ENCODE measurements at regions not wholly inside any gene's neighbourhood (a gene's known extent, or its start where the extent isn't known, plus 50 kb on each side); places are given as distances from the start of the nearest gene placed in this dataset.

DNA sequence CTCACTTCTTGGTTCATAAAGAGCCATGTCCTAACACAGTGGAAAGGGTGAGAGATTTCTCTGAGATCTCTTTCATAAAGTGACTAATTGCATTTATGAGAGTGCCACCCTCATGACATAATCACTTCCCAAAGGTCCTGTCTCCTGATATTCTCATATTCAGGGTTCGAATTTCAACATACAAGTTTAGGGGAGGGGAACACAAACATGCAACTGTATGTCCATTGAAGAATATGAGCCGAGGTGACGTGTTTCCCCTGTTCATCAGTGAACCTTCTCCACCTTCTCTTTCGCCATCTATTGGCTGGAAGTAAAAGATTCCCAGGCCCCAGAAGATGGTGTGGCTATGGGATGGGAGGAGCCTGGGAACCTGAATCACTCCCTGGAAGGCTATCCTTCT lies 354.2 kb upstream of the ATP2B1 start (continued):
- TF ChIP-seq, protein P1, sequence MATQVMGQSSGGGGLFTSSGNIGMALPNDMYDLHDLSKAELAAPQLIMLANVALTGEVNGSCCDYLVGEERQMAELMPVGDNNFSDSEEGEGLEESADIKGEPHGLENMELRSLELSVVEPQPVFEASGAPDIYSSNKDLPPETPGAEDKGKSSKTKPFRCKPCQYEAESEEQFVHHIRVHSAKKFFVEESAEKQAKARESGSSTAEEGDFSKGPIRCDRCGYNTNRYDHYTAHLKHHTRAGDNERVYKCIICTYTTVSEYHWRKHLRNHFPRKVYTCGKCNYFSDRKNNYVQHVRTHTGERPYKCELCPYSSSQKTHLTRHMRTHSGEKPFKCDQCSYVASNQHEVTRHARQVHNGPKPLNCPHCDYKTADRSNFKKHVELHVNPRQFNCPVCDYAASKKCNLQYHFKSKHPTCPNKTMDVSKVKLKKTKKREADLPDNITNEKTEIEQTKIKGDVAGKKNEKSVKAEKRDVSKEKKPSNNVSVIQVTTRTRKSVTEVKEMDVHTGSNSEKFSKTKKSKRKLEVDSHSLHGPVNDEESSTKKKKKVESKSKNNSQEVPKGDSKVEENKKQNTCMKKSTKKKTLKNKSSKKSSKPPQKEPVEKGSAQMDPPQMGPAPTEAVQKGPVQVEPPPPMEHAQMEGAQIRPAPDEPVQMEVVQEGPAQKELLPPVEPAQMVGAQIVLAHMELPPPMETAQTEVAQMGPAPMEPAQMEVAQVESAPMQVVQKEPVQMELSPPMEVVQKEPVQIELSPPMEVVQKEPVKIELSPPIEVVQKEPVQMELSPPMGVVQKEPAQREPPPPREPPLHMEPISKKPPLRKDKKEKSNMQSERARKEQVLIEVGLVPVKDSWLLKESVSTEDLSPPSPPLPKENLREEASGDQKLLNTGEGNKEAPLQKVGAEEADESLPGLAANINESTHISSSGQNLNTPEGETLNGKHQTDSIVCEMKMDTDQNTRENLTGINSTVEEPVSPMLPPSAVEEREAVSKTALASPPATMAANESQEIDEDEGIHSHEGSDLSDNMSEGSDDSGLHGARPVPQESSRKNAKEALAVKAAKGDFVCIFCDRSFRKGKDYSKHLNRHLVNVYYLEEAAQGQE (IDR thresholded peaks at IDR 0.05): no peak
- no peak for TF ChIP-seq FOXA1 (IDR thresholded peaks at IDR 0.05)

- Histone ChIP-seq H3K9me3 (ENCODE audit: control insufficient read depth in 4 of 4, low read length in 3 of 4) (no peaks in the 10 kb centered on the region), H3K4me3 (ENCODE audit: low read depth in 1 of 3, low read length in 3 of 3) (no peak overlapping the region), H3K27ac (ENCODE audit: low read depth in 1 of 2, low read length in 2 of 2) (no peak overlapping the region), H3K36me3 (ENCODE audit: control insufficient read depth in 4 of 4, insufficient read depth in 3 of 4, low read depth in 1 of 4, low read length in 3 of 4) (no peaks in the 10 kb centered on the region), H3K4me1 (ENCODE audit: control insufficient read depth in 4 of 4, insufficient read depth in 4 of 4, low read length in 3 of 4) (no peaks in the 10 kb centered on the region), H3K27me3 (ENCODE audit: control insufficient read depth in 4 of 4, insufficient read depth in 4 of 4, low read length in 3 of 4) (no peaks in the 10 kb centered on the region), H3K9ac (ENCODE audit: low read depth in 1 of 2, low read length in 2 of 2) (no peak overlapping the region)
- no peak for DNase-seq (ENCODE audit: low spot score)
- no peak for TF ChIP-seq HNF4G (IDR thresholded peaks at IDR 0.05)
- 97% methylated on average over 2 of the region's 2 CpGs for WGBS
Observed at GRCh38 chr12:90061809-90062208, 353.2 kb upstream of the ATP2B1 start.

- no peaks in the 10 kb centered on the region for H3K36me3 ChIP-seq (ENCODE audit: control insufficient read depth in 4 of 4, insufficient read depth in 3 of 4, low read depth in 1 of 4, low read length in 3 of 4)
- H3K27ac ChIP-seq (ENCODE audit: low read depth in 1 of 2, low read length in 2 of 2): no peak overlapping the region
- no peaks in the 10 kb centered on the region for H3K4me1 ChIP-seq (ENCODE audit: control insufficient read depth in 4 of 4, insufficient read depth in 4 of 4, low read length in 3 of 4)
- H3K9ac ChIP-seq (ENCODE audit: low read depth in 1 of 2, low read length in 2 of 2): no peak overlapping the region
- TF ChIP-seq TAF1 (conservative IDR thresholded peaks at IDR 0.05): no peak
- TF ChIP-seq, protein P2, sequence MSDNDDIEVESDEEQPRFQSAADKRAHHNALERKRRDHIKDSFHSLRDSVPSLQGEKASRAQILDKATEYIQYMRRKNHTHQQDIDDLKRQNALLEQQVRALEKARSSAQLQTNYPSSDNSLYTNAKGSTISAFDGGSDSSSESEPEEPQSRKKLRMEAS (IDR thresholded peaks at IDR 0.05): no peak
- TF ChIP-seq RAD21 (IDR thresholded peaks at IDR 0.05): no peak
- no peak for TF ChIP-seq JUND (IDR thresholded peaks at IDR 0.05)
- no peak for TF ChIP-seq HNF4A (conservative IDR thresholded peaks at IDR 0.05)
- no peak for TF ChIP-seq ZBTB33 (IDR thresholded peaks at IDR 0.05)
- no peak for TF ChIP-seq FOXA1 (IDR thresholded peaks at IDR 0.05)
- TF ChIP-seq, protein P1 (IDR thresholded peaks at IDR 0.05): no peak
- TF ChIP-seq SP1 (IDR thresholded peaks at IDR 0.05): no peak
- no peak for TF ChIP-seq RXRA (IDR thresholded peaks at IDR 0.05)
- TF ChIP-seq HNF4G (IDR thresholded peaks at IDR 0.05): no peak
- no peak for TF ChIP-seq FOXA2 (IDR thresholded peaks at IDR 0.05)
- TF ChIP-seq GABPA (IDR thresholded peaks at IDR 0.05 in 1 of 2, conservative IDR thresholded peaks at IDR 0.05 in 1 of 2): no peak
- TF ChIP-seq CTCF (IDR thresholded peaks at IDR 0.05; ENCODE audit: low read depth, low read length, missing input control): no peak
- no peak for TF ChIP-seq ATF3 (IDR thresholded peaks at IDR 0.05)
- TF ChIP-seq YY1 (IDR thresholded peaks at IDR 0.05): no peak
- TF ChIP-seq NR2F2 (IDR thresholded peaks at IDR 0.05): no peak
- TF ChIP-seq EGR1 (IDR thresholded peaks at IDR 0.05; ENCODE audit: low read depth in 2 of 2): no peak
- no peaks in the 10 kb centered on the region for H3K27me3 ChIP-seq (ENCODE audit: control insufficient read depth in 4 of 4, insufficient read depth in 4 of 4, low read length in 3 of 4)
- H3K9me3 ChIP-seq (ENCODE audit: control insufficient read depth in 4 of 4, low read length in 3 of 4): no peaks in the 10 kb centered on the region
- no peak overlapping the region for H3K4me3 ChIP-seq (ENCODE audit: low read depth in 1 of 3, low read length in 3 of 3)
- DNase-seq (ENCODE audit: low spot score): no peak
- WGBS: 73% methylated on average over 1 of the region's 1 CpG
Observed at GRCh38 chr12:90060031-90060430, 351.4 kb upstream of the ATP2B1 start.
